ENCODE measurements at regions not wholly inside any gene's neighbourhood (a gene's known extent, or its start where the extent isn't known, plus 50 kb on each side); places are given as distances from the start of the nearest gene placed in this dataset.

DNA sequence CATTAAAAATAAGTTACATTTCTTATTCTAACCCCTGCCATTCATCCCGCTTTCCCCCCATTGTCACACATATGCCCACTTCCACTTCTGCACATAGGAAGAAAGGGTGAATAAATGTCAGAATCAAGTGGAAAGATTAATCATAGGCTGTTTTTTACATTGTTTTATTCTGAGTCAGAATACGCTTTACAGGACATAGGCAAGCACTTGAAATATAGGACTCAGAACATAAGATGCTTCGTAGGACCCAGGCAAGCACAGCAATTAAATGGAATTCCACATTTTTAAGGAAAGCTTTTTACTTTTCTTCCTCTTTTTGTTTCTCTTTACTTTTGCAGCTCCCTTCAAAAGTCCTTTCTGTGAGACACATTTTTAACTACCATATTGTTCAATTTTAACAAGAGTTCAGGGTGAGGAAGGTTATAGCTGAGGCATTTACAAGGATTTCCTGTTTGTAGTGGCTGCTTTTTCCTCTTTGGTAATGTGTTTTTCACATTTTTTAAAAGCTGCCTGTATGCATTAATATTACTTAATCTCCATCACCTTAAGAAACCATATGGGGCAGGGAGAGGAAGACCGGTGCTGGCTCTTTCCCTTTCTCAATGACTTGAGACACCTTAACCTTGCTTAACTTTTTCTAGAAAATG, 130.0 kb downstream of the TES start:
- TF ChIP-seq CTCF (IDR thresholded peaks at IDR 0.05; ENCODE audit: insufficient read depth, low read depth, low read length), result no peak
- peak; percentile 37 for DNase-seq (ENCODE audit: low read depth)
- H3K4me3 ChIP-seq (ENCODE audit: low read depth, low read length), result no peak overlapping the region

GRCh38 chr7:116340943-116341907, 130.9 kb downstream of the TES start:
- DNase-seq (ENCODE audit: low read depth), result no peak
- TF ChIP-seq CTCF (IDR thresholded peaks at IDR 0.05; ENCODE audit: insufficient read depth, low read depth, low read length), result peak; percentile 25
- H3K4me3 ChIP-seq (ENCODE audit: low read depth, low read length), result no peak overlapping the region

GRCh38 chr7:116342125-116342524, 131.8 kb downstream of the TES start:
- no peak for TF ChIP-seq CTCF (IDR thresholded peaks at IDR 0.05; ENCODE audit: insufficient read depth, low read depth, low read length)
- peak; percentile 59 for DNase-seq (ENCODE audit: low read depth)
- H3K4me3 ChIP-seq (ENCODE audit: low read depth, low read length), result no peak overlapping the region

GRCh38 chr7:116347151-116347832, 137.0 kb downstream of the TES start:
- H3K4me3 ChIP-seq (ENCODE audit: low read depth, low read length), result no peak overlapping the region
- DNase-seq (ENCODE audit: low read depth), result no peak
- no peak for TF ChIP-seq CTCF (IDR thresholded peaks at IDR 0.05; ENCODE audit: insufficient read depth, low read depth, low read length)

DNA sequence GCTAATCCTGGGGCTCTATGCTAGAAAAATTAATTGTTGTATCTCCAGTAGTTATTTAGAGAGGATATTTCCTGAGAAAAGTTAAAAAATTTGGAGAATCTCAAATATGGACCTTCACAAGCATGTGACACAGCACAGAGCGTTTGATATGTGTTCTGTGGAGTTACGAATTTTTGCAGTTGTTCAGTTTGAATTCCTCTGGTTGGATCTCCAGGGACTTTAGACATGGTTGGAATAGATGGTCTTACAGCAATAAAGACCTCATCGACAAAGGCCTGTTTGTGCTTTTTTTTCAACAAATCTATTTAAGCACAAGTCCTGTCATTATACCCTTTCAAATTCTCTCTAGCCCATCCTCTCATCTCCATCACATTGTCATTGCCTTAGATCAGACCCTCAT, 138.0 kb downstream of the TES start:
- H3K4me3 ChIP-seq (ENCODE audit: low read depth, low read length), result no peak overlapping the region
- no peak for DNase-seq (ENCODE audit: low read depth)
- TF ChIP-seq CTCF (IDR thresholded peaks at IDR 0.05; ENCODE audit: insufficient read depth, low read depth, low read length), result no peak

GRCh38 chr7:116351966-116352365, 141.6 kb downstream of the TES start:
- H3K4me3 ChIP-seq (ENCODE audit: low read depth, low read length), result no peak overlapping the region
- no peak for DNase-seq (ENCODE audit: low read depth)
- no peak for TF ChIP-seq CTCF (IDR thresholded peaks at IDR 0.05; ENCODE audit: insufficient read depth, low read depth, low read length)

Data from fibroblast of villous mesenchyme (primary cell).